Pancreas (tissue), 10 donors: ENCODE measurements at regions not wholly inside any gene's neighbourhood (a gene's known extent, or its start where the extent isn't known, plus 50 kb on each side); places are given as distances from the start of the nearest gene placed in this dataset.

Source experiments
- ATAC-seq, 4 donors: fragments of 200-7000 bp; cut with Tn5 transposase; one replicate each; pipeline versions ENCODE4 v1.8.0 to v1.9.1; 2020; ENCODE audit warnings: mild to moderate bottlenecking in 4 of 4, moderate library complexity in 4 of 4
- DNase-seq, 6 donors: peaks; one replicate each; pipeline ENCODE4 v3.0.0-alpha.2; 2020
- FAIRE-seq: peaks from 2 replicates; lab custom pipeline; 2012; peaks lifted over from hg19 to GRCh38; lab: Jason Lieb, UNC
- H3K27ac ChIP-seq, 4 donors: fragments of 200-600 bp; sonication (generic); 1 replicate in 3 of 4; 2 replicates in 1 of 4; pipeline versions ENCODE4 v1.5.0 to v1.8.0; 2020
- H3K27me3 ChIP-seq, 4 donors: fragments of 200-600 bp; one replicate each; pipeline ENCODE4 v1.8.0; 2021
- H3K36me3 ChIP-seq, 3 donors: fragments of 200-600 bp; sonication (generic) in 1 of 3; one replicate each; pipeline versions ENCODE4 v1.5.0 to v1.8.0; 2020 to 2021
- H3K4me1 ChIP-seq, 3 donors: fragments of 200-600 bp; one replicate each; pipeline ENCODE4 v1.8.0; 2021
- H3K4me3 ChIP-seq, 4 donors: fragments of 200-600 bp; sonication (generic) in 2 of 4; one replicate each; pipeline versions ENCODE4 v1.5.0 to v1.8.0; 2020 to 2021
- H3K9me3 ChIP-seq, 4 donors: fragments of 200-600 bp; one replicate each; pipeline ENCODE4 v1.8.0; 2021
- CTCF ChIP-seq, 4 donors: fragments of 200-600 bp; sonication (generic) in 3 of 4; IDR thresholded peaks; one replicate each; pipeline versions ENCODE4 v1.5.0 to v1.8.0; 2021; ENCODE audit warnings: antibody characterized with exemption in 4 of 4
- WGBS, 2 donors: extraction: QIAGEN DNeasy Blood & Tissue Kit; methylation state at CpG; one replicate each; pipeline ENCODE4 v1.1.7; 2013; 5-methylcytosine and 5-hydroxymethylcytosine counted together
- intact Hi-C, 3 donors: fragments of 100-400 bp; cut with DNase I; formaldehyde crosslinking; loops; one replicate each; pipeline versions ENCODE4 v1.11.1 to v1.14.2; 2022
- donor health status: healthy with polysubstance abuse.
- donor health status: DM: no; HTN: no; CAD: no; lungs with moderate emphysema.
- donor health status: DM: no; HTN: no; CAD: no.
- donor health status: control.
- donor health status: control.
- donor health status: Bipolar disorder and iron deficiency.
- donor health status: DM: yes; HTN: yes; CAD: no.
- donor health status: DM: no; HTN: no; CAD: no.
- donor health status: DM: no; HTN: no; CAD: no.
- donor health status: DM: yes; HTN: yes; CAD: no.

GRCh38 chr10:109019001-109019424 lies 904.3 kb downstream of the XPNPEP1 start:
- H3K36me3 ChIP-seq, result no peaks in the 10 kb centered on the region
- H3K27ac ChIP-seq, result no peak overlapping the region
- DNase-seq, result no peak
- H3K27me3 ChIP-seq, result no peaks in the 10 kb centered on the region
- H3K4me1 ChIP-seq, result no peaks in the 10 kb centered on the region
- TF ChIP-seq CTCF (IDR thresholded peaks at IDR 0.05), result no peak
- FAIRE-seq, result no peak
- intact Hi-C loops, result no loop called here
- ATAC-seq, result peak in 1 of 4 donors; percentile 30
- H3K9me3 ChIP-seq, result no peaks in the 10 kb centered on the region
- no peak overlapping the region for H3K4me3 ChIP-seq
- WGBS, 2 donors, result 34 to 46% methylated on average over 6 of the region's 6 CpGs

GRCh38 chr10:109007514-109007913 lies 915.8 kb downstream of the XPNPEP1 start:
- TF ChIP-seq CTCF (IDR thresholded peaks at IDR 0.05), result no peak
- DNase-seq, result no peak
- FAIRE-seq, result no peak
- Histone ChIP-seq H3K27me3 (no peaks in the 10 kb centered on the region), H3K9me3 (no peaks in the 10 kb centered on the region), H3K27ac (no peak overlapping the region), H3K36me3 (no peaks in the 10 kb centered on the region), H3K4me3 (no peak overlapping the region), H3K4me1 (no peaks in the 10 kb centered on the region)
- 92 to 95% methylated on average over 1 of the region's 1 CpG for WGBS, 2 donors
- ATAC-seq, result no peak
- intact Hi-C loops, result no loop called here

GRCh38 chr10:108990441-108990840 lies 932.9 kb downstream of the XPNPEP1 start:
- 81 to 84% methylated on average over 5 of the region's 5 CpGs for WGBS, 2 donors
- H3K4me3 ChIP-seq, result no peak overlapping the region

GRCh38 chr10:108989976-108990375 lies 933.3 kb downstream of the XPNPEP1 start:
- Histone ChIP-seq H3K9me3 (no peaks in the 10 kb centered on the region), H3K4me1 (no peaks in the 10 kb centered on the region), H3K27me3 (no peaks in the 10 kb centered on the region), H3K4me3 (no peak overlapping the region), H3K36me3 (no peaks in the 10 kb centered on the region), H3K27ac (no peak overlapping the region)
- 77 to 89% methylated on average over 4 of the region's 4 CpGs for WGBS, 2 donors
- intact Hi-C loops, result no loop called here
- TF ChIP-seq CTCF (IDR thresholded peaks at IDR 0.05), result no peak
- no peak for FAIRE-seq
- DNase-seq, result no peak
- no peak for ATAC-seq

More at GRCh38 chr10:108990441-108990840, 932.9 kb downstream of the XPNPEP1 start:
- no peaks in the 10 kb centered on the region for H3K4me1 ChIP-seq
- H3K27me3 ChIP-seq, result no peaks in the 10 kb centered on the region
- H3K36me3 ChIP-seq, result no peaks in the 10 kb centered on the region
- H3K9me3 ChIP-seq, result no peaks in the 10 kb centered on the region
- no peak overlapping the region for H3K27ac ChIP-seq
- no peak for DNase-seq
- FAIRE-seq, result no peak
- no peak for TF ChIP-seq CTCF (IDR thresholded peaks at IDR 0.05)
- ATAC-seq, result no peak
- intact Hi-C loops, result no loop called here

- peaks cover 0 to 4% (median 0%) of the 10 kb centered on the region in 4 donors for H3K27me3 ChIP-seq
- no peaks in the 10 kb centered on the region for H3K9me3 ChIP-seq
- FAIRE-seq (no peak), ATAC-seq (no peak), DNase-seq (no peak)
- no peak overlapping the region for H3K27ac ChIP-seq
- no peak for TF ChIP-seq CTCF (IDR thresholded peaks at IDR 0.05)
- no peaks in the 10 kb centered on the region for H3K4me1 ChIP-seq
- H3K4me3 ChIP-seq, result no peak overlapping the region
- WGBS, 2 donors, result 27 to 33% methylated on average over 2 of the region's 2 CpGs
- intact Hi-C loops, result no loop called here
- H3K36me3 ChIP-seq, result no peaks in the 10 kb centered on the region
Observed at GRCh38 chr10:108982159-108982558, 941.2 kb downstream of the XPNPEP1 start.
